ENCODE measurements at regions not wholly inside any gene's neighbourhood (a gene's known extent, or its start where the extent isn't known, plus 50 kb on each side); places are given as distances from the start of the nearest gene placed in this dataset.

- no peak for DNase-seq
Measured at GRCh38 chr14:51307551-51307950, 67.5 kb downstream of the TMX1 start.

- DNase-seq, result no peak
Measured at GRCh38 chr14:51308866-51309265, 68.8 kb downstream of the TMX1 start.

- DNase-seq, result peak; percentile 86 to 95
Measured at GRCh38 chr14:51310505-51310944, 70.5 kb downstream of the TMX1 start.

- DNase-seq, result no peak
Measured at GRCh38 chr14:51314321-51315015, 74.4 kb downstream of the TMX1 start.

GRCh38 chr14:51317373-51317772 is 77.3 kb downstream of the TMX1 start:
- peak in 1 of 2 experiments; percentile 7 for DNase-seq

GRCh38 chr14:51318813-51319597 is 79.0 kb downstream of the TMX1 start:
- peak; percentile 85 to 93 for DNase-seq

GRCh38 chr14:51321036-51321435 is 81.0 kb downstream of the TMX1 start:
- DNase-seq, result no peak

GRCh38 chr14:51323492-51323891 is 83.4 kb downstream of the TMX1 start:
- no peak for DNase-seq

- DNase-seq, result peak in 1 of 2 experiments; percentile 11
Measured at GRCh38 chr14:51327376-51327775, 87.3 kb downstream of the TMX1 start.

GRCh38 chr14:51328064-51328771 is 88.2 kb downstream of the TMX1 start:
- peak in 1 of 2 experiments; percentile 55 for DNase-seq

- peak in 1 of 2 experiments; percentile 41 for DNase-seq
Measured at GRCh38 chr14:51328772-51329353, 88.8 kb downstream of the TMX1 start.

GRCh38 chr14:51331486-51332367 is 91.7 kb downstream of the TMX1 start:
- no peak for DNase-seq

GRCh38 chr14:51333299-51333698 is 93.3 kb downstream of the TMX1 start:
- no peak for DNase-seq

GRCh38 chr14:51333901-51334521 is 94.0 kb downstream of the TMX1 start:
- DNase-seq, result peak in 1 of 2 experiments; percentile 81

GRCh38 chr14:51334566-51334965 is 94.5 kb downstream of the TMX1 start:
- peak; percentile 56 to 58 for DNase-seq

GRCh38 chr14:51335531-51335930 is 95.5 kb downstream of the TMX1 start:
- peak in 1 of 2 experiments; percentile 78 for DNase-seq

GRCh38 chr14:51335961-51336723 is 96.1 kb downstream of the TMX1 start:
- peak; percentile 47 to 72 for DNase-seq

GRCh38 chr14:51336734-51337133 is 96.7 kb downstream of the TMX1 start:
- DNase-seq, result peak in 1 of 2 experiments; percentile 18

GRCh38 chr14:51337520-51337919 is 97.5 kb downstream of the TMX1 start:
- peak; percentile 74 to 96 for DNase-seq

- no peak for DNase-seq
Measured at GRCh38 chr14:51341338-51341737, 101.3 kb downstream of the TMX1 start.

- DNase-seq, result no peak
Measured at GRCh38 chr14:51342226-51342625, 102.2 kb downstream of the TMX1 start.

All from NCI-H446 (cell line).